ENCODE measurements at regions not wholly inside any gene's neighbourhood (a gene's known extent, or its start where the extent isn't known, plus 50 kb on each side); places are given as distances from the start of the nearest gene placed in this dataset.

DNA sequence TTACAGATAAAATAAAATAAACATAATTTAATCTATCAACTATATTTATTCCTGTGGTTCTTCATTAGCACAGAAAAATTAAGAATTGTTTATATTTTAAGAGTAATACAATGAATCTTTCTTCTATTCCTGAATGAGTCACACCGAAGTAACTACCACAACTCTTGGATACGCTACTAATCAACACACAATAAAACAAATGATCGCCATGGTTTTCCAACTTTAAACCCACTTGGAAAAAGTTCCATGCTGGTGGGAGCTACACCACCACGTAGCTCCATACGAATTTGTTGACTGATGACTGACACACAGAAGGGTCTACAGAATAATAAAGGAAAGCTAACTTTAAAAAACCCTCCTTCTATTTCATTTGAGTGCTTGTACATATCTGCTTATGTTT, 135.8 kb upstream of the NEDD9 start:
- TF ChIP-seq, protein P1, sequence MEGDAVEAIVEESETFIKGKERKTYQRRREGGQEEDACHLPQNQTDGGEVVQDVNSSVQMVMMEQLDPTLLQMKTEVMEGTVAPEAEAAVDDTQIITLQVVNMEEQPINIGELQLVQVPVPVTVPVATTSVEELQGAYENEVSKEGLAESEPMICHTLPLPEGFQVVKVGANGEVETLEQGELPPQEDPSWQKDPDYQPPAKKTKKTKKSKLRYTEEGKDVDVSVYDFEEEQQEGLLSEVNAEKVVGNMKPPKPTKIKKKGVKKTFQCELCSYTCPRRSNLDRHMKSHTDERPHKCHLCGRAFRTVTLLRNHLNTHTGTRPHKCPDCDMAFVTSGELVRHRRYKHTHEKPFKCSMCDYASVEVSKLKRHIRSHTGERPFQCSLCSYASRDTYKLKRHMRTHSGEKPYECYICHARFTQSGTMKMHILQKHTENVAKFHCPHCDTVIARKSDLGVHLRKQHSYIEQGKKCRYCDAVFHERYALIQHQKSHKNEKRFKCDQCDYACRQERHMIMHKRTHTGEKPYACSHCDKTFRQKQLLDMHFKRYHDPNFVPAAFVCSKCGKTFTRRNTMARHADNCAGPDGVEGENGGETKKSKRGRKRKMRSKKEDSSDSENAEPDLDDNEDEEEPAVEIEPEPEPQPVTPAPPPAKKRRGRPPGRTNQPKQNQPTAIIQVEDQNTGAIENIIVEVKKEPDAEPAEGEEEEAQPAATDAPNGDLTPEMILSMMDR (IDR thresholded peaks at IDR 0.05) = no peak
- no peak for TF ChIP-seq EP300 (IDR thresholded peaks at IDR 0.05)
- no peak for TF ChIP-seq POLR2AphosphoS5 (IDR thresholded peaks at IDR 0.05)
